ENCODE measurements at regions not wholly inside any gene's neighbourhood (a gene's known extent, or its start where the extent isn't known, plus 50 kb on each side); places are given as distances from the start of the nearest gene placed in this dataset.
"Not testable (repeated sequence)": the region's sequence is repeated elsewhere in the genome, so short reads cannot be mapped to it uniquely, and the experiment has no call there.

GRCh38 chr10:109633846-109634245 lies 289.5 kb downstream of the XPNPEP1 start:
- DNase-seq: no peak

DNA sequence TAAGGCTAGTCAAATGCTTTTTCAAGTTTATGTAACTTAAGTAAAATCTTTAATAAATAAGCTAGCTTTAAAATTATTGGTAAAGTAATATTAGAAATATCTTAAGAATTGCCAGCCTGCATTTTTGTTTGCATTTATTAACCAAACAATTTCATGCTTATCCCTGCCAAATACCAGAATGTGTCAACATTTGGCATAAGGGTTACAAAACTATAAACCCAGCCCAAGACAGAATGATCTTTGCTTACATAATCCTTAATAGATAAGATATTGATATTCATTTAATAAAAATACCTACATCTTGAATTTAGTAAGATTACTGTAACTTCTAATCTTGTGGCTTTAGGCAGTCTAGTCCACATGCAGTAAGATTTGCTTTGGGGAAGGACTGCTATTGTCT lies 290.3 kb downstream of the XPNPEP1 start:
- not testable (repeated sequence) for DNase-seq

- DNase-seq: no peak
These were observed 298.4 kb downstream of the XPNPEP1 start for GRCh38 chr10:109624939-109625338.

DNA sequence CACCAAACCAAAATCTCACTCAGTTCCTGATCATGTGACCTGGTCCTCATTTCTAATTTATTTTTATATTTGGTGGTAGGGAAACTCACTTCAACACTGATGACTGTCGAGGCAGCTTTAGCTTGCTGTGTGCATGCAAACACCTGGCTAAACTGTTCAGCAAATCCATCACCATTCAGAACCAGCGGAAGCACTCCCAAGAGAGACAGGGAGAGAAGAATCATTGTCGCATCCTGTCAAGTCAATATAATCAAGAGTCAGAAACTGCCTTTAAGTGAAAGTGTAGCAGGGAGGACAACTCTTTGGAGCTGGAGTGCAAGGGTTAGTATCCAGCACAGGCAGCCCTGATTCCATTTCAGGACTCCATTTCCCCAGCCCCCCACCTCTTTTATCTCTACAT lies 300.7 kb downstream of the XPNPEP1 start:
- DNase-seq: no peak

- no peak for DNase-seq
These were observed 302.9 kb downstream of the XPNPEP1 start for GRCh38 chr10:109620396-109620795.

- DNase-seq: no peak
These were observed 303.4 kb downstream of the XPNPEP1 start for GRCh38 chr10:109619914-109620313.

- no peak for DNase-seq
These were observed 304.6 kb downstream of the XPNPEP1 start for GRCh38 chr10:109618748-109619147.

DNA sequence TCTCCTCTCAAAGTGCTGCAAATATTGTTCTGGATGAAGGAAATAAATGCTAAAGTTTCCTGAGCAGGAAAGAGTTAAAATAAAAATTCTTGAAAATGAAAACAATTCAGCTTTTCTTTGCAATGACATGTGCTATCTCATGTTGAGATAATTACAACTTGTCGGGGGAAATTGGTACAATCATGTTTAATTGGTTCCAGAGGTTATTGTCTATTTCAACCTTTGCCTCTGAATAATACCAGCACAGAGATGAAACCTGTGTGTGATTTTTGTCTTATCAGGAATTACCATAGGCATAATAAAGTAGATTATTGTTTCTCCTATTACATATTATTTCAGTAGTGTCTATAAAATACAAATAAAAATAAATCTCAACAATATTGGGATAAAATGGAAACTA lies 305.0 kb downstream of the XPNPEP1 start:
- no peak for DNase-seq

- DNase-seq: no peak
These were observed 306.8 kb downstream of the XPNPEP1 start for GRCh38 chr10:109616359-109616980.

DNA sequence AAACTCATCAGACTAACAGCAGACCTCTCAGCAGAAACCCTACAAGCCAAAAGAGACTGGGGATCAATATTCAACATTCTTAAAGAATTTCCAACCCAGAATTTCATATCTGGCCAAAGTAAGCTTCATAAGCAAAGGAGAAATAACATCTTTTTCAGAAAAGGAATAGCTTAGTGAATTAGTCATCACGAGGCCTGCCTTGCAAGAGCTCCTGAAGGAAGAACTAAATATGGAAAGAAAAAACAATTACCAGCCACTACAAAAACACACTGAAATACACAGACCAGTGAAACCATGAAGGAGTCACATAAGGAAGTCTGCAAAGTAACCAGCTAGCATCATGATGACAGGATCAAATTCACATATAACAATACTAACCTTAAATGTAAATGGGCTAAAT lies 328.0 kb downstream of the XPNPEP1 start:
- not testable (repeated sequence) for DNase-seq

DNA sequence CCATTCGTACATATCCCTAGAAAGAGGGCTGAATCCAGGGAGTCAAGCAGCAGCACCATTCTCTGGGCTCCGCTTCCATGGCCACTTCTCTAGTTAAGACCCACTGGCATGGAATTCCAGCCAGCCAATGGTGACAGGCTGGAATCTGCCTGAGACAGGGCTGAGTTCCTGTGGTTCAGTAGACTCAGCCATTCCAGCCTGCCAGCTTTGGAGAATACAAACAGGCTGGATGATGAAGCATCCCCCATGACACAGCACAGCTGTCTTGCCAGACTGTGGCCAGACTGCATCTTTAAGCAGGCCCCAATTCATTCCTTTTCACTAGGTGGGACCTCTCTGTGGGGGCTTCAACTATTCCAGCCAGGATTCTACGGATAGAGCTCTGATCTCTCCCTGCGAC lies 329.6 kb downstream of the XPNPEP1 start:
- DNase-seq: no peak

GRCh38 chr10:109592391-109592790 lies 330.9 kb downstream of the XPNPEP1 start:
- no peak for DNase-seq

DNA sequence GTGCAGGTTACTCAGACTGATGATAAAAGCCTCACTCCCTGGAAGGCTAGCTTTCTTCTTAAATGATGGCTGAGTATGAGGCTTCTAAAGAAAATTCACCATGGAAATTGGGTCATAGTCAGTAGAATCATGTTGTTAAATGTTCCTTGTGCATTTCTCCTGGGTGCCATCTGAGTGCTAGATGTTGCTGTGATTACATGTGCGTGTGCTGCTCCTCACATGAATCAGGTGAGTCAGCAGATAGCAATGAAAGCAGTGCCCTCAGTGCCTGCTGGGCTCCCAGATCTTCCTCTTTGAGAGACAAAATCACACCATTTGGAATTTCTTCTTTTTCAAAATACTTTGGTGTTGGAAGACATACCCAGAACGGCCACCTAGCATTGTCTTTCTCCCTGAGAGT lies 331.7 kb downstream of the XPNPEP1 start:
- DNase-seq: no peak

- no peak for DNase-seq
These were observed 335.1 kb downstream of the XPNPEP1 start for GRCh38 chr10:109588259-109588658.

DNA sequence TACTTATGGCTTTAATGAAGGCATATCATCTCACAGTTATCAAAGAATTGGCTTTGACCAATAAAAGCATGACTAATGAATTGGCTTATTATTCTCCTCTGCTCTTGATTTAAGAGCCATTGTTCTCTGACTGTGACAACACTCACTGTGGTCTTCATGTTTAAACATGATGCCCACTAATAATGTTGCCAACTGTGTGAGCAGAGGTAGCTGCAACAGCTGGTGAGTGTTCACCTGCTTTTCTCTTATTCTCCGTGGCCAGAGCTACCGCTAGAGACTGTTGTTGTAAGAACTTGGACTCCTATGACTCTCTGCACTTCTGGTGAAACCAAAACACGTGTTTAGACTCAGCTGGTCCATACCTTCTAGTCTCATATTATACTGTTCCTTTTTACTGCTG lies 335.9 kb downstream of the XPNPEP1 start:
- no peak for DNase-seq

DNA sequence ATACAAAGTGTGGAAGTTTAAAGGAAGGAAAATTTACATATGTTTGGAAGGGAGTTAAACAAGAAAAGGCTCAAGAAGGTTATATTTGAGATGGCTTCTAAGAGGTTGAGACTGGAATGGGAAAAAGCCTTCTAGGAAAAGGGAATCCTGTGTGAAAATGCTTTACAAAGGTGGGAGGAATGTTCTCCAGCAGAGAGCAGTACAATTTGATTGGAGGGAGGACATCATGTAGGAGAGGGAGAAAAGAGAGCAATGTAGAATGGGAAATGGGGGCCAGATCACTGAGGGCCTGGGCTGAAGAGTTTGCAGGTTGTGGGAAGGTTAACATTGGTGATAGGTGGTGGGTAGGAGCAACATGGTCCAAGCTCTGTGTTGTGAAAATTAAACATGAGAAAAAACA lies 366.9 kb downstream of the XPNPEP1 start:
- no peak for DNase-seq

DNA sequence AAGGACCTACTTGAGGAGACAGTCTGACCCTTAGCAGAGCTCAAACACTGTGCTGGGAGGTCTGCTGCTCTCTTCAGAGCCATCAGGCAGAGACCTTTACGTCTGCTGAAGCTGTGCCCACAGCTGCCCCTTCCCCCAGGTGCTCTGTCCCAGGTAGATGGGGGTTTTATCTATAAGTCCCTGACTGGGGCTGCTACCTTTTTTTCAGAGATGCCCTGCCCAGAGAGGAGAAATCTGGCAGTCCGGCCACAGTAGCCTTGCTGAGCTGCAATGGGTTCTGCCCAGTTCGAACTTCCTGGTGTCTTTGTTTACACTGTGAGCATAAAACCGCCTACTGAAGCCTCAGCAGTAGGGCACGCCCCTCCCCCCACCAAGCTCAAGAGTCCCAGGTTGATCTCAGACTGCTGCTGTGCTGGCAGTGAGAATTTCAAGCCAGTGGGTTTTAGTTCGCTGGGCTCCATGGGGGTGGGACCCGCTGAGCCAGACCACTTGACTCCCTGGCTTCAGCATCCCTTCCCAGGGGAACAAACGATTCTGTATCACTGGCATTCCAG lies 381.2 kb downstream of the XPNPEP1 start:
- DNase-seq: not testable (repeated sequence)

GRCh38 chr10:109534193-109534592 lies 389.1 kb downstream of the XPNPEP1 start:
- no peak for DNase-seq

DNA sequence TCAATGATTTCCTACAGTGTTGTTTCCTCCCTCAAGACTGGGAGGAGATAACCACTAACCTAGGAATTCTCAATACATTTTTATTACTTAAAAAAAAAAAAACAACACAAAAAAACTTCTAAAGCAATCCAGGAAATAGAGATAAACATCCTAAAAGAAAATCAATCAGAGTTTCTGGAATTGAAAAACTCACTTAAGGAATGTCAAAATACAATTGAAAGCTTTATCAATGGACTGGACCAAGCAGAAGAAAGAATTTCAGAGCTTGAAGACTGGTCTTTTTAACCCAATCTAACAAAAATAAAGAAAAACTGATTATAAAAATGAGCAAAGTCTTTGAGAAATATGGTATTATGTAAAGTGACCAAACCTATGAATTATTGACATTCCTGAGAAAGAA lies 394.1 kb downstream of the XPNPEP1 start:
- no peak for DNase-seq

GRCh38 chr10:109517748-109518147 lies 405.6 kb downstream of the XPNPEP1 start:
- no peak for DNase-seq

DNA sequence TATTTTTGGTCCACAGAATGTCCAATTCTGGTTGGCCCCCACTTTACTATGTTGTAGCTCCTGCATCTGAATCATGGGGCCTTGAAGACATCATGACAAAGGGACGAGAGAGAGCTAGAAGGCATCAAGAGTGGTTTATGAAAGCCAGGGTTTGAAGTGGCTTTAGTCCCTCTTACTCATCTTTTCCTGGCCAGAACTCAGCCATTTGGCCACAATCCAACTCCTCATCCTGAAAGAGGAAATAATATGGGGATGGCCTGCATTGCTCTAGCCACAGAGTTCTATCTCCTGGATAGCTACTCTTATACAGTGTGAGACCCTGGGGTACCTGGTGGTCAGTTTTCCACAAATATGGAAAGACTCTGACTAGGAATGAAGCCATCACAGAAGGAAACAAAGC lies 418.9 kb downstream of the XPNPEP1 start:
- no peak for DNase-seq

- no peak for DNase-seq
These were observed 435.6 kb downstream of the XPNPEP1 start for GRCh38 chr10:109487691-109488090.

- DNase-seq: no peak
These were observed 442.5 kb downstream of the XPNPEP1 start for GRCh38 chr10:109480836-109481235.

- DNase-seq: no peak
These were observed 447.4 kb downstream of the XPNPEP1 start for GRCh38 chr10:109475711-109476421.

- DNase-seq: no peak
These were observed 448.5 kb downstream of the XPNPEP1 start for GRCh38 chr10:109474812-109475211.
